GM23248 (cell line): ENCODE measurements at regions not wholly inside any gene's neighbourhood (a gene's known extent, or its start where the extent isn't known, plus 50 kb on each side); places are given as distances from the start of the nearest gene placed in this dataset.

Experiments
- EZH2 ChIP-seq: fragments of 200-600 bp; sonication (generic); IDR thresholded peaks from 2 replicates; pipeline ENCODE4 v1.6.1; 2018; ENCODE audit warnings: antibody characterized with exemption, mild to moderate bottlenecking; ENCODE audit not compliant: insufficient read depth, poor library complexity, severe bottlenecking
- EZH2phosphoT487 ChIP-seq: fragments of 200-600 bp; sonication (generic); IDR thresholded peaks from 2 replicates; pipeline ENCODE4 v1.6.1; 2018; ENCODE audit warnings: antibody characterized with exemption, moderate library complexity, mild to moderate bottlenecking, low read depth; ENCODE audit not compliant: insufficient read depth

GRCh38 chr2:126571403-126571802 is 84.6 kb upstream of the GYPC start:
- TF ChIP-seq EZH2, result no peak
- TF ChIP-seq EZH2phosphoT487, result no peak
